SK-N-SH treated with all-trans-retinoic acid at 6 μM for 48 hours (cell line): ENCODE measurements at regions not wholly inside any gene's neighbourhood (a gene's known extent, or its start where the extent isn't known, plus 50 kb on each side); places are given as distances from the start of the nearest gene placed in this dataset.

Experiments
- CSDC2 ChIP-seq: fragments of 250-450 bp; sonication (Bioruptor Pico); IDR thresholded peaks from 2 replicates; pipeline ENCODE4 v1.5.0; 2020; ENCODE audit warnings: mild to moderate bottlenecking, moderate library complexity
- ISL1 ChIP-seq: fragments of 250-450 bp; sonication (Bioruptor Pico); IDR thresholded peaks from 2 replicates; pipeline ENCODE4 v2.1.2; 2022; ENCODE audit warnings: mild to moderate bottlenecking, moderate library complexity
- TCF4 ChIP-seq: fragments of 250-450 bp; sonication (Bioruptor Pico); IDR thresholded peaks from 2 replicates; pipeline ENCODE4 v1.8.0; 2021; ENCODE audit warnings: mild to moderate bottlenecking, moderate library complexity, borderline replicate concordance
- TOX ChIP-seq: fragments of 250-450 bp; sonication (Bioruptor Pico); IDR thresholded peaks from 2 replicates; pipeline ENCODE4 v1.8.0; 2021; ENCODE audit warnings: mild to moderate bottlenecking, moderate library complexity, borderline replicate concordance
- ZNF8 ChIP-seq: fragments of 450-650 bp; formaldehyde crosslinking; IDR thresholded peaks from 2 replicates; pipeline ENCODE4 v1.5.0; 2020; ENCODE audit warnings: mild to moderate bottlenecking, moderate library complexity
- TF ChIP-seq, protein P1 (sequence below): fragments of 250-450 bp; sonication (Bioruptor Pico); IDR thresholded peaks from 2 replicates; pipeline ENCODE4 v1.8.0; 2020; ENCODE audit warnings: mild to moderate bottlenecking, moderate library complexity, borderline replicate concordance
- TF ChIP-seq, protein P2 (sequence below): fragments of 250-450 bp; sonication (Bioruptor Pico); IDR thresholded peaks from 2 replicates; pipeline ENCODE4 v1.5.1; 2020; ENCODE audit warnings: low read depth, mild to moderate bottlenecking, moderate library complexity

DNA sequence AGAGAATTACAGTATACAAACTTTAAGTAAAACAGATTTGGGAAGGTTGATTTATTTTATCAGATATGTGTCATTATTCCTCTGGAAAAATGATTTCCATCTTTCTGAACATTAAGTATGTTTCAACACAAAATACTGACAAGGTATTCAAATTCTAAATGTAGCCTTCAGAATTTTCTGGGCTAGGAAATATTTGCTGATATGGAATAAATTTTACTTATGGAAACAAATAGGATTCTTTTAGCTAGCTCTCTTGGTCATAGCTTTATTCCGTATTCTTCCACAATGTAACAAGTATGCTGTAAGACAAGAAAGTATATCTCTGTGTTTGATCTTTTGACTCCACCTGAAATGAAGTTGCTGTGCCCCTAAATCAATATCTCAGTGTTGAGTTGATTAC, 1125.2 kb upstream of the CITED2 start:
- TF ChIP-seq, protein P1, sequence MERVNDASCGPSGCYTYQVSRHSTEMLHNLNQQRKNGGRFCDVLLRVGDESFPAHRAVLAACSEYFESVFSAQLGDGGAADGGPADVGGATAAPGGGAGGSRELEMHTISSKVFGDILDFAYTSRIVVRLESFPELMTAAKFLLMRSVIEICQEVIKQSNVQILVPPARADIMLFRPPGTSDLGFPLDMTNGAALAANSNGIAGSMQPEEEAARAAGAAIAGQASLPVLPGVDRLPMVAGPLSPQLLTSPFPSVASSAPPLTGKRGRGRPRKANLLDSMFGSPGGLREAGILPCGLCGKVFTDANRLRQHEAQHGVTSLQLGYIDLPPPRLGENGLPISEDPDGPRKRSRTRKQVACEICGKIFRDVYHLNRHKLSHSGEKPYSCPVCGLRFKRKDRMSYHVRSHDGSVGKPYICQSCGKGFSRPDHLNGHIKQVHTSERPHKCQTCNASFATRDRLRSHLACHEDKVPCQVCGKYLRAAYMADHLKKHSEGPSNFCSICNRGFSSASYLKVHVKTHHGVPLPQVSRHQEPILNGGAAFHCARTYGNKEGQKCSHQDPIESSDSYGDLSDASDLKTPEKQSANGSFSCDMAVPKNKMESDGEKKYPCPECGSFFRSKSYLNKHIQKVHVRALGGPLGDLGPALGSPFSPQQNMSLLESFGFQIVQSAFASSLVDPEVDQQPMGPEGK (CRISPR knock-in tag): no peak
- TF ChIP-seq TOX (CRISPR knock-in tag): no peak
- TF ChIP-seq ISL1: no peak
- no peak for TF ChIP-seq TCF4 (CRISPR knock-in tag)
- TF ChIP-seq, protein P2, sequence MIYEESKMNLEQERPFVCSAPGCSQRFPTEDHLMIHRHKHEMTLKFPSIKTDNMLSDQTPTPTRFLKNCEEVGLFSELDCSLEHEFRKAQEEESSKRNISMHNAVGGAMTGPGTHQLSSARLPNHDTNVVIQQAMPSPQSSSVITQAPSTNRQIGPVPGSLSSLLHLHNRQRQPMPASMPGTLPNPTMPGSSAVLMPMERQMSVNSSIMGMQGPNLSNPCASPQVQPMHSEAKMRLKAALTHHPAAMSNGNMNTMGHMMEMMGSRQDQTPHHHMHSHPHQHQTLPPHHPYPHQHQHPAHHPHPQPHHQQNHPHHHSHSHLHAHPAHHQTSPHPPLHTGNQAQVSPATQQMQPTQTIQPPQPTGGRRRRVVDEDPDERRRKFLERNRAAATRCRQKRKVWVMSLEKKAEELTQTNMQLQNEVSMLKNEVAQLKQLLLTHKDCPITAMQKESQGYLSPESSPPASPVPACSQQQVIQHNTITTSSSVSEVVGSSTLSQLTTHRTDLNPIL (CRISPR knock-in tag): no peak
- TF ChIP-seq ZNF8 (CRISPR knock-in tag): no peak
- no peak for TF ChIP-seq CSDC2 (CRISPR knock-in tag)
